Uterus (tissue), 2 donors: ENCODE measurements at regions not wholly inside any gene's neighbourhood (a gene's known extent, or its start where the extent isn't known, plus 50 kb on each side); places are given as distances from the start of the nearest gene placed in this dataset.

Experiments used
- POLR2A ChIP-seq, 2 donors: fragments of 450-650 bp; IDR thresholded peaks; one replicate each; pipeline ENCODE4 v1.6.1; 2016; ENCODE audit warnings: antibody characterized with exemption in 2 of 2, mild to moderate bottlenecking in 1 of 2, moderate library complexity in 1 of 2
- TF ChIP-seq, protein P1 (sequence below), 4 experiments: fragments of 200-600 bp in 2 of 4; fragments of 450-650 bp in 2 of 4; sonication (generic) in 2 of 4; IDR thresholded peaks; one replicate each; pipeline ENCODE4 v1.5.1; 2016 to 2019; ENCODE audit warnings: antibody characterized with exemption in 4 of 4, mild to moderate bottlenecking in 2 of 4, moderate library complexity in 1 of 4

DNA sequence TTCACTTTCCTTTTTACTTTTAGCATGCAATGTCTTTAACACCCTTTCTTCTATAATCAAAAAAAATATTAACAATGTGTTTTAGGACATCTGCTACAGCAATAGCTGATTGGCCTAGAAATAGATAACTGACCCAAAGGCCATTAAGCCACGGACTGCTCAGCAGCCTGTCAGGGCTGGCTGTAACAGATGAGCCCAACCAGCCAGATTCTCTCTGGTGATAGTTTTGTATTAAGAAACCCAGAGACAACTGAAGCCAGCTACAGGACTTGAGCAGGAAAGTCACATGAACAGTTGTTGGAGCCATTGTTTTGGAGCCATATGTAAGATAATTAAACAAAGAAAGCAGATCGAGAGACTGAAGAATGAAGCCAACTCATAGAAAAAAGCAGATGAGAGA is 80.3 kb downstream of the DDIT4L start:
- TF ChIP-seq POLR2A (IDR thresholded peaks at IDR 0.05) = no peak
- TF ChIP-seq, protein P1, sequence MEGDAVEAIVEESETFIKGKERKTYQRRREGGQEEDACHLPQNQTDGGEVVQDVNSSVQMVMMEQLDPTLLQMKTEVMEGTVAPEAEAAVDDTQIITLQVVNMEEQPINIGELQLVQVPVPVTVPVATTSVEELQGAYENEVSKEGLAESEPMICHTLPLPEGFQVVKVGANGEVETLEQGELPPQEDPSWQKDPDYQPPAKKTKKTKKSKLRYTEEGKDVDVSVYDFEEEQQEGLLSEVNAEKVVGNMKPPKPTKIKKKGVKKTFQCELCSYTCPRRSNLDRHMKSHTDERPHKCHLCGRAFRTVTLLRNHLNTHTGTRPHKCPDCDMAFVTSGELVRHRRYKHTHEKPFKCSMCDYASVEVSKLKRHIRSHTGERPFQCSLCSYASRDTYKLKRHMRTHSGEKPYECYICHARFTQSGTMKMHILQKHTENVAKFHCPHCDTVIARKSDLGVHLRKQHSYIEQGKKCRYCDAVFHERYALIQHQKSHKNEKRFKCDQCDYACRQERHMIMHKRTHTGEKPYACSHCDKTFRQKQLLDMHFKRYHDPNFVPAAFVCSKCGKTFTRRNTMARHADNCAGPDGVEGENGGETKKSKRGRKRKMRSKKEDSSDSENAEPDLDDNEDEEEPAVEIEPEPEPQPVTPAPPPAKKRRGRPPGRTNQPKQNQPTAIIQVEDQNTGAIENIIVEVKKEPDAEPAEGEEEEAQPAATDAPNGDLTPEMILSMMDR (IDR thresholded peaks at IDR 0.05) = no peak
